ENCODE measurements at regions not wholly inside any gene's neighbourhood (a gene's known extent, or its start where the extent isn't known, plus 50 kb on each side); places are given as distances from the start of the nearest gene placed in this dataset.

DNA sequence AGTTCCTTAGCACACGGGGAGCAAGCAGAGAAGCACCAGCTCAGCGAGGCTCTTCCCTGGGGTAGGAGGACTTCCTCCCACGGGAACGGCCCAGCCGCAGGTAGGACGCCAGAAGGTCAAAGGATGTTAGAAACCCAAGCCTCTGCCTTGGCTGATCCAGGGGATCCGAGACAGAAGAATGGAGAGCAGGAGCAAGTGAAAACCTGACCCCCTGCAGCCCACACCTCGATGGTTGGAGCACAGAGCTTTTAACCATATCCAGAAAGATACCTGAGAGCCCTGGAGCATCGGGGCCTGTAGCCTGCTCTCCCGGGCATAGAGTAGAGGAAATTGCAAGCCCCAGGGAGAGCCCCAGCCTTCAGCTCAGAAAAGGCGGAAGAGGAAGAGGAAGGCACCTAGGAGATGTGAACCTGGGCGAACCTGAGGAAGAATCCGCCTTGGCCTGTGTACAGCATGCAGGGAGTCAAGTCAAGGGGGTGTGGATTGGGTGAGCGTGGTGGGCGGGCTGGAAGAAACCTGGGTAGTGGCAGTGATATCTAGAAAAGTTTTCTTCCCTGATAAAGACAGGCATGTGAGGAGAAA lies 76.3 kb downstream of the PSMG1 start:
- no peak for TF ChIP-seq EP300 (IDR thresholded peaks at IDR 0.05; ENCODE audit: borderline replicate concordance in 1 of 2, control insufficient read depth in 1 of 2, low read depth in 2 of 2, low read length in 2 of 2)
- TF ChIP-seq EZH2 (IDR thresholded peaks at IDR 0.05; ENCODE audit: borderline replicate concordance, control insufficient read depth, low read depth, low read length), result no peak
- TF ChIP-seq POLR2A (IDR thresholded peaks at IDR 0.05; ENCODE audit: low read depth, low read length), result no peak

All from GM12878 (cell line).